OCI-LY7 (cell line): ENCODE measurements at regions not wholly inside any gene's neighbourhood (a gene's known extent, or its start where the extent isn't known, plus 50 kb on each side); places are given as distances from the start of the nearest gene placed in this dataset.

ENCODE experiments used
- BruUV-seq: library from RNA; stranded (reverse); fragments of 400-500 nt; replicated peaks from 2 replicates; lab custom pipeline; 2021; lab: Mats Ljungman, UMichigan
- CTCF ChIA-PET: fragments of 300-600 bp; sonication (Branson Sonifier 250); formaldehyde crosslinking; loops from one replicate; lab custom pipeline; 2022; ENCODE audit warnings: antibody characterized with exemption; ENCODE audit not compliant: unreplicated experiment; lab: Charles Lee
- POLR2A ChIA-PET: fragments of 300-600 bp; sonication (Branson Sonifier 250); formaldehyde crosslinking; loops from one replicate; lab custom pipeline; 2022; ENCODE audit warnings: antibody characterized with exemption; lab: Charles Lee
- DNase-seq: peaks from one replicate; pipeline ENCODE4 v3.0.0-alpha.2; 2015; ENCODE audit warnings: low spot score
- H2AFZ ChIP-seq: fragments of 200-600 bp; sonication (generic), shearing (Covaris generic); 2 replicates; pipeline ENCODE4 v1.6.1; 2014; ENCODE audit warnings: mild to moderate bottlenecking, antibody characterized with exemption, low read length, moderate library complexity
- H3K27ac ChIP-seq: fragments of 200-600 bp; sonication (generic); 2 replicates; pipeline ENCODE4 v1.5.1; 2014; ENCODE audit warnings: mixed run types, low read depth, mild to moderate bottlenecking, moderate library complexity, low read length, inconsistent platforms; ENCODE audit not compliant: poor library complexity, severe bottlenecking
- H3K36me3 ChIP-seq: fragments of 200-600 bp; sonication (generic); 2 replicates; pipeline ENCODE4 v1.6.1; 2014; ENCODE audit warnings: mild to moderate bottlenecking, antibody characterized with exemption, low read length, moderate library complexity, mixed read lengths; ENCODE audit not compliant: insufficient read depth
- H3K4me1 ChIP-seq: fragments of 200-600 bp; sonication (generic); 2 replicates; pipeline ENCODE4 v1.5.1; 2014; ENCODE audit warnings: mild to moderate bottlenecking, low read length; ENCODE audit not compliant: insufficient read depth, poor library complexity, severe bottlenecking
- H3K4me2 ChIP-seq: fragments of 200-600 bp; sonication (generic); 2 replicates; pipeline ENCODE4 v1.6.1; 2014; ENCODE audit warnings: mild to moderate bottlenecking, low read length
- H3K4me3 ChIP-seq: fragments of 200-600 bp; sonication (generic); 2 replicates; pipeline ENCODE4 v1.5.1; 2014; ENCODE audit warnings: mild to moderate bottlenecking, low read depth, low read length; ENCODE audit not compliant: poor library complexity, severe bottlenecking
- H3K79me2 ChIP-seq: fragments of 200-600 bp; sonication (generic); 2 replicates; pipeline ENCODE4 v1.6.1; 2016; ENCODE audit warnings: low read depth, mild to moderate bottlenecking, low read length, moderate library complexity, mixed read lengths; ENCODE audit not compliant: insufficient read depth
- H3K9me2 ChIP-seq: fragments of 200-600 bp; sonication (generic); 2 replicates; pipeline ENCODE4 v1.6.1; 2016; ENCODE audit warnings: mild to moderate bottlenecking, low read length, mixed read lengths; ENCODE audit not compliant: insufficient read depth
- H3K9me3 ChIP-seq: fragments of 200-600 bp; sonication (generic); 2 replicates; pipeline ENCODE4 v1.6.1; 2014; ENCODE audit warnings: mild to moderate bottlenecking, mixed run types, low read length, mixed read lengths
- H4K20me1 ChIP-seq: fragments of 200-600 bp; sonication (generic); 2 replicates; pipeline ENCODE4 v1.6.1; 2014; ENCODE audit warnings: mild to moderate bottlenecking, antibody characterized with exemption, low read length, moderate library complexity, mixed read lengths; ENCODE audit not compliant: insufficient read depth
- EZH2phosphoT487 ChIP-seq: fragments of 200-600 bp; sonication (generic); IDR thresholded peaks from 2 replicates; pipeline ENCODE4 v1.6.1; 2018; ENCODE audit warnings: low read depth, borderline replicate concordance, mild to moderate bottlenecking, mixed run types, antibody characterized with exemption, low read length, moderate library complexity, mixed read lengths
- intact Hi-C: fragments of 100-400 bp; cut with micrococcal nuclease; formaldehyde crosslinking; loops from one replicate; pipeline ENCODE4 v1.10.0; 2022; ENCODE audit not compliant: unreplicated experiment
- TF ChIP-seq, protein P1 (sequence below): fragments of 200-600 bp; sonication (generic); conservative IDR thresholded peaks from 2 replicates; pipeline ENCODE4 v1.5.1; 2014; ENCODE audit warnings: mild to moderate bottlenecking, antibody characterized with exemption, low read length, moderate library complexity, mixed read lengths

DNA sequence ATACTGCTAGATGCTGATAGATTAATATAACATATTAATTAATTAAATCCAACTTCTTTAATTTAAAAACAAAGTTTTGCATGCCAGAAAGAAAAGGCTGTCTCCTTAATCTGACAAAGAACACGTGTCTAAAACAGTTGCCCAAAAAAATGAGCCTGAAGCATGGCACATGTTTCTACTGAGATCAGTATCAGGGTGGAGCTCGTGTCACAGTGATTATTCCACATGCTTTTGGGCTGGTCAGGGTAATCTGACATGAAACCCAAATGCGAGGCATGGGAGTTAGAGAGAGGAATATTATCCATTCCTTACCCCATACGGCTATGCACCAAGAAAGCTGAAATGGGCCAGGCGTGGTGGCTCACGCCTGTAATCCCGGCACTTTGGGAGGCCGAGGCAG is 79.4 kb upstream of the ADRA2C start:
- Histone ChIP-seq H3K36me3 (no peaks in the 10 kb centered on the region), H4K20me1 (no peaks in the 10 kb centered on the region), H3K27ac (no peak overlapping the region), H3K4me2 (no peak overlapping the region), H3K9me3 (no peaks in the 10 kb centered on the region), H3K4me3 (no peak overlapping the region), H3K9me2 (no peaks in the 10 kb centered on the region), H2AFZ (no peak overlapping the region), H3K4me1 (no peaks in the 10 kb centered on the region), H3K79me2 (no peaks in the 10 kb centered on the region)
- TF ChIP-seq, protein P1, sequence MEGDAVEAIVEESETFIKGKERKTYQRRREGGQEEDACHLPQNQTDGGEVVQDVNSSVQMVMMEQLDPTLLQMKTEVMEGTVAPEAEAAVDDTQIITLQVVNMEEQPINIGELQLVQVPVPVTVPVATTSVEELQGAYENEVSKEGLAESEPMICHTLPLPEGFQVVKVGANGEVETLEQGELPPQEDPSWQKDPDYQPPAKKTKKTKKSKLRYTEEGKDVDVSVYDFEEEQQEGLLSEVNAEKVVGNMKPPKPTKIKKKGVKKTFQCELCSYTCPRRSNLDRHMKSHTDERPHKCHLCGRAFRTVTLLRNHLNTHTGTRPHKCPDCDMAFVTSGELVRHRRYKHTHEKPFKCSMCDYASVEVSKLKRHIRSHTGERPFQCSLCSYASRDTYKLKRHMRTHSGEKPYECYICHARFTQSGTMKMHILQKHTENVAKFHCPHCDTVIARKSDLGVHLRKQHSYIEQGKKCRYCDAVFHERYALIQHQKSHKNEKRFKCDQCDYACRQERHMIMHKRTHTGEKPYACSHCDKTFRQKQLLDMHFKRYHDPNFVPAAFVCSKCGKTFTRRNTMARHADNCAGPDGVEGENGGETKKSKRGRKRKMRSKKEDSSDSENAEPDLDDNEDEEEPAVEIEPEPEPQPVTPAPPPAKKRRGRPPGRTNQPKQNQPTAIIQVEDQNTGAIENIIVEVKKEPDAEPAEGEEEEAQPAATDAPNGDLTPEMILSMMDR = no peak
- no peak for TF ChIP-seq EZH2phosphoT487
- POLR2A ChIA-PET = no interaction called here
- no peak for DNase-seq
- intact Hi-C loops = no loop called here
- BruUV-seq = no TSS peak
- CTCF ChIA-PET = no interaction called here

DNA sequence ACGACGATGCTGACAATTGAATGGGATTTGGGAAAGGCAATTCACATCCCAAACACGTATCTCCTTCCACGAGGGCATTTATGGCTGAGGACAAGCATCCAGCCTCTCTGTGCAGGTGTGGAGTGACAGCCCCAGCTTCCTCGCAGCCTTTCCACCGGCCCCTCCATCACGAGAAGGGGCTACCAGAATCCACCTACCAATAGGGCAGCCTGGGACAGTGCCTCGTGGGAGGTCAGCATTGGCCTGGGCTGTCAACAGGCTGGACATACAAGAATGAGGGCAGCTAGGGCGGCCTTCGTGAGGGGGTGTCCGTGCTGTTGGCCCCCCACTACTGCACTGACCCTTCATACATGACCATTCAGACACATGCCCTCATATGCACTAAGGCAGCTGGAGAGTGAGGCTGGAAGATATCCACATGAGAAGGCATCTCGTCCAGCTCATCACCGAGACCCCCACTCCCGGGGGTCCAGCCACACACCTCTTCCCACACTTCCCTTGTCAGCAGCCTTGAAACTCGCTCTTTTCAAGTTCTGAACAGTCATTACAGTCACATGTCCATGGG is 81.0 kb upstream of the ADRA2C start:
- ChIA-PET POLR2A (no interaction called here), CTCF (no interaction called here)
- TF ChIP-seq EZH2phosphoT487 = no peak
- TF ChIP-seq, protein P1 = no peak
- BruUV-seq = no TSS peak
- no peaks in the 10 kb centered on the region for H4K20me1 ChIP-seq
- H3K9me3 ChIP-seq = no peaks in the 10 kb centered on the region
- no peaks in the 10 kb centered on the region for H3K9me2 ChIP-seq
- H3K4me3 ChIP-seq = no peak overlapping the region
- intact Hi-C loops = no loop called here
- no peaks in the 10 kb centered on the region for H3K79me2 ChIP-seq
- no peaks in the 10 kb centered on the region for H3K36me3 ChIP-seq
- H3K4me2 ChIP-seq = no peak overlapping the region
- H2AFZ ChIP-seq = no peak overlapping the region
- H3K4me1 ChIP-seq = peaks cover 7% of the 10 kb centered on the region
- no peak for DNase-seq
- H3K27ac ChIP-seq = no peak overlapping the region

DNA sequence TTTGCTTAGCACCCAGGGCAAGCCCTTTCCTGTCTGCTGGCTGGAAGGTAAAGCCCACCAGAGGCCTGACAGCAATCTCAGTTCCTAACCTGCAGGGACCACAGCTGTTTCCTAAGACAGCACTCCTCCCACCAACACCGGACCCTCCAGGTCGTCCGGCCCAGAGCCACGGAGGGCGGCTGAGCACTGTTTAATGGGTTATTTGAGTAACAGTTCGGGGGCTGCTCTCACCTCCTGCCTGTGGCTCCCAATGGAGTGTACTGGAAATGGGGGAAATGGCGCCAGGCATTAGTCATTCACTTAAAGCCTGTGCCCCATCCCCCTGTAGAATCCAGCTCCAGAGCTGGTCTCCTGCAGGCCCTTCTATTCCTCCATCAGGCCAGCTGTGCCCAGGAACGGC is 81.6 kb upstream of the ADRA2C start:
- no peak for TF ChIP-seq EZH2phosphoT487
- H3K4me2 ChIP-seq = no peak overlapping the region
- no peak overlapping the region for H3K4me3 ChIP-seq
- H3K79me2 ChIP-seq = no peaks in the 10 kb centered on the region
- H3K9me3 ChIP-seq = no peaks in the 10 kb centered on the region
- no peaks in the 10 kb centered on the region for H3K9me2 ChIP-seq
- intact Hi-C loops = no loop called here
- H4K20me1 ChIP-seq = no peaks in the 10 kb centered on the region
- H3K36me3 ChIP-seq = no peaks in the 10 kb centered on the region
- ChIA-PET CTCF (no interaction called here), POLR2A (no interaction called here)
- no peak overlapping the region for H2AFZ ChIP-seq
- DNase-seq = no peak
- no peak overlapping the region for H3K27ac ChIP-seq
- no TSS peak for BruUV-seq
- H3K4me1 ChIP-seq = peaks cover 13% of the 10 kb centered on the region
